ENCODE measurements at regions not wholly inside any gene's neighbourhood (a gene's known extent, or its start where the extent isn't known, plus 50 kb on each side); places are given as distances from the start of the nearest gene placed in this dataset.

DNA sequence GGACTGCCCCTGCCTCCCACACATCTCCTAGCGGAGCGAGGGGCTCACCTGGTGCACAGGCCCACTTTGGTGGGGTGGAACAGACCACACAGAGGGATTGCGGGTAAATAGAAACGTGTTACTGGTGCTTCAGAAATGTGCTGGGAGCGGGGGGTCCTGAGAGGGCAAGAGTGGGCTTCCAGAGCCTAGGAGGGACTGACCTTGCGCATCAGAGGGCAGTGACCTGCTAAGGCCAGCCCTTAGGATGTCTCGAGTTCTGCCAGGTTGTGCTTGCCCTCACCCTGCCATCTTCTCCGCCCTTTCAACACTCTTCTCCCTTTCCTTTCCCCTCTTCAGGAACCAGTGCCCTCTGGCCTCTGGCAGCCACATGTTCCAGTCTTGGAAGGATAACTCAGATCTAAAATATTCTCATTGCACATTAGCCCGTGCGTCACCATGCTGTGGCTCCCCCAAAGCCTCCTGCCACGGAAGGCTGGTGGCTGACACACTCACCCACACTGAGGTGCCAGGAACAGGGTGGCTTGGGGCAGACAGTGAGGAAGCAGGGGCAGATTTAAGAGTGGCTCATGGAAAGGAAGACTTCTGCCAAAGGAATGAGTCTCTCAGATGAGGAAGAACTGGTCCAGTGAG, 89.6 kb downstream of the MCFD2 start:
- TF ChIP-seq, protein P1, sequence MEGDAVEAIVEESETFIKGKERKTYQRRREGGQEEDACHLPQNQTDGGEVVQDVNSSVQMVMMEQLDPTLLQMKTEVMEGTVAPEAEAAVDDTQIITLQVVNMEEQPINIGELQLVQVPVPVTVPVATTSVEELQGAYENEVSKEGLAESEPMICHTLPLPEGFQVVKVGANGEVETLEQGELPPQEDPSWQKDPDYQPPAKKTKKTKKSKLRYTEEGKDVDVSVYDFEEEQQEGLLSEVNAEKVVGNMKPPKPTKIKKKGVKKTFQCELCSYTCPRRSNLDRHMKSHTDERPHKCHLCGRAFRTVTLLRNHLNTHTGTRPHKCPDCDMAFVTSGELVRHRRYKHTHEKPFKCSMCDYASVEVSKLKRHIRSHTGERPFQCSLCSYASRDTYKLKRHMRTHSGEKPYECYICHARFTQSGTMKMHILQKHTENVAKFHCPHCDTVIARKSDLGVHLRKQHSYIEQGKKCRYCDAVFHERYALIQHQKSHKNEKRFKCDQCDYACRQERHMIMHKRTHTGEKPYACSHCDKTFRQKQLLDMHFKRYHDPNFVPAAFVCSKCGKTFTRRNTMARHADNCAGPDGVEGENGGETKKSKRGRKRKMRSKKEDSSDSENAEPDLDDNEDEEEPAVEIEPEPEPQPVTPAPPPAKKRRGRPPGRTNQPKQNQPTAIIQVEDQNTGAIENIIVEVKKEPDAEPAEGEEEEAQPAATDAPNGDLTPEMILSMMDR (IDR thresholded peaks at IDR 0.05), result no peak
- intact Hi-C loops (cut with DNase I), result no loop called here
- no peaks in the 10 kb centered on the region for H3K36me3 ChIP-seq
- no peaks in the 10 kb centered on the region for H3K27me3 ChIP-seq
- ATAC-seq (no peak), DNase-seq (peak; percentile 28)
- H3K4me1 ChIP-seq, result no peaks in the 10 kb centered on the region
- no peak overlapping the region for H3K27ac ChIP-seq
- H3K4me3 ChIP-seq, result no peak overlapping the region
- no peaks in the 10 kb centered on the region for H3K9me3 ChIP-seq

DNA sequence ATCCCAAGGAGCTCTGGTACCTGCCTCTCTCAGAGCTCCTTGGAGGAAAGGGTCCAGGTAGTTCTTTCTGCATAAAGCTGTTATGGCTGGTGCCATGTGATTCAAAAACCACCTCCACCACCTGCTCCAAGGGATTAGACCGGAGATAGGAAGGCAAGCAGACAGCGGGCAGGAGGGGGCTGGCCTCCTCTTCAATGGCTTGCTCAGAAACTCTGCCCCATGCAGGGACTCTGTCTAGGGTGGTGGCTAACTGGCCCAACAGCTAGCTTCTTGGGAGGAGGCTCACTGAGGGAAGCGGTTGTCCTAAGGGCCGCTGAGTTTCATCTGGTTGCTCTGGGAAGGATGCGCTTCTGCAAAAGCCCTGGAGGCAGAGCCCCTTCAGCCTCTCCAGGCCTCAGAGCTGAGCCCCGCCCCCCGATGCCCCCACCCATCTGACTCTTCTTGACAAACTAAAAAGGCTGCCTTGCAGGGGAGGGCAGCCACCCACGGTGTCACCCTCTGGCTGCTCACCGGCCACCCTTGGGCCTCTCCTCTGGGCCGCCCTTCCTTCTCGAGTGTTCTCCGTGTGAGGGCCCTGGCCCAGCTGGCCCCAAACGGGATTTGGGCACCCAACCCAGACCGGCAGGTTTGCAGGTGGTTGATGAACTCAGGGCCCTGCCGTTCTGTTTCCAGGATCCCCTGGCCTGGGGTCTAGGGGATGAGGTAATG, 90.2 kb downstream of the MCFD2 start:
- no peaks in the 10 kb centered on the region for H3K4me1 ChIP-seq
- H3K4me3 ChIP-seq, result no peak overlapping the region
- no peaks in the 10 kb centered on the region for H3K9me3 ChIP-seq
- H3K36me3 ChIP-seq, result no peaks in the 10 kb centered on the region
- TF ChIP-seq, protein P1 (IDR thresholded peaks at IDR 0.05), result no peak
- ATAC-seq (no peak), DNase-seq (peak; percentile 58)
- H3K27me3 ChIP-seq, result no peaks in the 10 kb centered on the region
- intact Hi-C loops (cut with DNase I), result no loop called here
- no peak overlapping the region for H3K27ac ChIP-seq

DNA sequence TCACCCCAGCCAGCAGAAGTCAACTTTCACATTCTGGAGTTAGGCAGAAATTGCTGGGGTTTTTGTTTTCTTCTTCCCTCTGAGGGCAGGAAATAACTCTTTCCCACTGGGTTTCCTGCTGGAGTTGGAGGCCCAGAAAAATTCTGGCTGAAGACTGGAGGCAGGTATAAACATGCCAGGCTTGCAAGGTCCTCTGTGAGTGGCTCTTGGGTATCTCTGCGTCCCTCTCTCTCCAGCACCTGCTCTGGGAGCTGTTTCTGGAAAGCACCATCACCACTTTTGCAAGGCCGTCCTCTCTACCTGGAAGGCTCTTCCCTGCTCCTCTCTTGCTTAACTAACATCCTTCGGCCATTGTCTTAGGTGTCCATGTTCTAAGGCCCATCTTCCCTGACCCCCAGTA, 91.0 kb downstream of the MCFD2 start:
- TF ChIP-seq, protein P1 (IDR thresholded peaks at IDR 0.05), result no peak
- ATAC-seq, result no peak
- Histone ChIP-seq H3K4me1 (no peaks in the 10 kb centered on the region), H3K9me3 (no peaks in the 10 kb centered on the region), H3K4me3 (no peak overlapping the region), H3K27ac (no peak overlapping the region), H3K27me3 (no peaks in the 10 kb centered on the region), H3K36me3 (no peaks in the 10 kb centered on the region)
- DNase-seq, result no peak
- intact Hi-C loops (cut with DNase I), result no loop called here

DNA sequence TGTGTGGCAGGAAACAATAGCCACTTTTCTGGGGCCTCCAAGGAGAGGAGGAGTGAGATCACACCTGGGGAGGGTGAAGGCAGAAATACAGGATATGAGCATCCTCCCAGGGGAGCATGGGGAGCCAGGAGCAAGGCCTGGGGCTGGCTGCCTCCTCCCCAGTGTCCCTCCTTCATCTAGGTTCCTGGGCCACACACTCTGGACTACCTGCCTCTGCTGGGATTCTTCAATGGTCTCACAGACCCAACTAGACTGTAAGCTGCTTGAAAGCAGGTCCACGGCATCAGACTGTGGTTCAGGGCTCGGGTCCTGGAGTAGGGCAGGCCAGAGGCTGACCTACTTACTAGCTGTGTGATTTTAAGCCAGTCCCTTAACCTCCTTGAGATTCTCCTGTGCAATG, 94.0 kb downstream of the MCFD2 start:
- Histone ChIP-seq H3K27me3 (no peaks in the 10 kb centered on the region), H3K4me3 (no peak overlapping the region), H3K27ac (no peak overlapping the region), H3K4me1 (peaks cover 22% of the 10 kb centered on the region), H3K36me3 (no peaks in the 10 kb centered on the region), H3K9me3 (no peaks in the 10 kb centered on the region)
- intact Hi-C loops (cut with DNase I), result no loop called here
- ATAC-seq, result no peak
- DNase-seq, result peak; percentile 44
- TF ChIP-seq, protein P1 (IDR thresholded peaks at IDR 0.05), result no peak

DNA sequence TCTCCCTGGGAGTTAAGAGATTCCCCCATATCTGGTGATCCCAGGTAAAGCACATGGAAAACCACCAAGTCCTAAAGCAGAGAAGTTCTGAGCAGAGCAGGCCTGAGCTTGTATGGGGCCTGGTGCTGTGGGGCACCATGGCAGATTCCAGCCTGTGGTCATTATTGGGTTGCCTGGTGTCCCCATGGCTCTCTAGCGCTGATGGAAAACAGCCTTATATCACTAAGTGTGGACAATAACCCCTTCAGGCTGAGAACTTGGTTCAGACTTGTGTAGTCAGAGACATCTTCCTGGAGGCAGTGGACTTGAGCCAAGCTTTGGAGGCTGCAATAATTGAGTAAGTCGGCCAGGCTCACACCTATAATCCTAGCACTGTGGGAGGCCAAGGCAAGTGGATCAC, 96.8 kb downstream of the MCFD2 start:
- intact Hi-C loops (cut with DNase I), result loop anchor here (10.0 kb wide), 1 partner anchor 56 kb away; no protein-coding TSS in a partner anchor
- no peak overlapping the region for H3K4me3 ChIP-seq
- TF ChIP-seq, protein P1 (IDR thresholded peaks at IDR 0.05), result no peak
- DNase-seq (peak; percentile 22), ATAC-seq (no peak)
- peak overlapping the region; percentile 63 for H3K27ac ChIP-seq
- peaks cover 41% of the 10 kb centered on the region for H3K4me1 ChIP-seq
- no peaks in the 10 kb centered on the region for H3K9me3 ChIP-seq
- H3K27me3 ChIP-seq, result no peaks in the 10 kb centered on the region
- H3K36me3 ChIP-seq, result no peaks in the 10 kb centered on the region
